ENCODE measurements at regions not wholly inside any gene's neighbourhood (a gene's known extent, or its start where the extent isn't known, plus 50 kb on each side); places are given as distances from the start of the nearest gene placed in this dataset.

DNA sequence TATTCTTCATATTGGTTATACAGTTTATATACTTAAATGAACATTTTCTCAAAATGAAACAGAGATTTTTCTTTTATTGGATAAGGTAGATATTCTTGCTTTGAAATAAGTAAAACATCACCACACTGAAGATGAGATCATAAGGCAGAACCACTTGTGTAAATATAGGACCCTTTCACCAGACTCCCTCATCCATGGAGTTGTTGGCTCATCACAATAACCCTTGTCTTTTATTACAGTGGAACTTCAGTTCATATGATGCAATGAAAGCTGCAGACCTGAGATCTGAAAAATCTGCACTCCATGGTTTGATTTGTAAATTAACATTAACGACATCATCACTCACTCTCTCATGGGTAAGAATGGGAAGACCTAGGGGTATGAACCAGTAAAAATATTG lies 51.9 kb upstream of the DBX2 start:
- no peak overlapping the region for H3K4me2 ChIP-seq (replicated peaks; ENCODE audit: low read depth, low read length, poor library complexity, severe bottlenecking)
- H3K27me3 ChIP-seq (replicated peaks in 1 of 4; ENCODE audit: control extremely low read depth in 1 of 4, control insufficient read depth in 3 of 4, insufficient read depth in 4 of 4, low read length in 3 of 4): no peaks in the 10 kb centered on the region
- Mint-ChIP-seq H3K4me1 (no peaks in the 10 kb centered on the region), H3K4me3 (no peak overlapping the region), H3K27me3 (peaks cover 5% of the 10 kb centered on the region), H3K9me3 (ENCODE audit: insufficient read depth) (no peaks in the 10 kb centered on the region), H3K27ac (no peak overlapping the region)
- ChIA-PET CTCF (no interaction called here), POLR2A (no interaction called here)
- H3K9me3 ChIP-seq (ENCODE audit: control extremely low read depth in 1 of 3, control insufficient read depth in 2 of 3, insufficient read depth in 1 of 3, low read length in 2 of 3): no peaks in the 10 kb centered on the region
- H3K4me1 ChIP-seq (ENCODE audit: control insufficient read depth in 2 of 2, insufficient read depth in 2 of 2, low read length in 2 of 2): no peaks in the 10 kb centered on the region
- no CpG with 5 or more reads among the region's 1 CpG for WGBS (ENCODE audit: insufficient coverage)
- TF ChIP-seq, protein P1, sequence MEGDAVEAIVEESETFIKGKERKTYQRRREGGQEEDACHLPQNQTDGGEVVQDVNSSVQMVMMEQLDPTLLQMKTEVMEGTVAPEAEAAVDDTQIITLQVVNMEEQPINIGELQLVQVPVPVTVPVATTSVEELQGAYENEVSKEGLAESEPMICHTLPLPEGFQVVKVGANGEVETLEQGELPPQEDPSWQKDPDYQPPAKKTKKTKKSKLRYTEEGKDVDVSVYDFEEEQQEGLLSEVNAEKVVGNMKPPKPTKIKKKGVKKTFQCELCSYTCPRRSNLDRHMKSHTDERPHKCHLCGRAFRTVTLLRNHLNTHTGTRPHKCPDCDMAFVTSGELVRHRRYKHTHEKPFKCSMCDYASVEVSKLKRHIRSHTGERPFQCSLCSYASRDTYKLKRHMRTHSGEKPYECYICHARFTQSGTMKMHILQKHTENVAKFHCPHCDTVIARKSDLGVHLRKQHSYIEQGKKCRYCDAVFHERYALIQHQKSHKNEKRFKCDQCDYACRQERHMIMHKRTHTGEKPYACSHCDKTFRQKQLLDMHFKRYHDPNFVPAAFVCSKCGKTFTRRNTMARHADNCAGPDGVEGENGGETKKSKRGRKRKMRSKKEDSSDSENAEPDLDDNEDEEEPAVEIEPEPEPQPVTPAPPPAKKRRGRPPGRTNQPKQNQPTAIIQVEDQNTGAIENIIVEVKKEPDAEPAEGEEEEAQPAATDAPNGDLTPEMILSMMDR (IDR thresholded peaks at IDR 0.05): no peak
- TF ChIP-seq EZH2 (IDR thresholded peaks at IDR 0.05; ENCODE audit: borderline replicate concordance, insufficient read depth, low read depth, low read length, poor library complexity, severe bottlenecking): no peak
- no peaks in the 10 kb centered on the region for H4K20me1 ChIP-seq (ENCODE audit: control insufficient read depth, insufficient read depth, low read length, poor library complexity, severe bottlenecking)
- DNase-seq (no peak), ATAC-seq (ENCODE audit: low read depth) (no peak)
- no peak overlapping the region for H3K9ac ChIP-seq (ENCODE audit: low read length)
- H3K4me3 ChIP-seq (ENCODE audit: control extremely low read depth in 1 of 5, extremely low read depth in 1 of 5, insufficient read depth in 1 of 5, low read depth in 2 of 5, low read length in 4 of 5): no peak overlapping the region
- intact Hi-C loops (cut with micrococcal nuclease): no loop called here
- H2AFZ ChIP-seq (ENCODE audit: insufficient read depth, low read depth, low read length, poor library complexity, severe bottlenecking): no peak overlapping the region
- H3K79me2 ChIP-seq (ENCODE audit: control insufficient read depth, insufficient read depth, low read length): no peaks in the 10 kb centered on the region
- H3K36me3 ChIP-seq (replicated peaks in 1 of 2; ENCODE audit: control extremely low read depth in 1 of 2, control insufficient read depth in 1 of 2, extremely low read depth in 1 of 2, insufficient read depth in 2 of 2, low read length in 1 of 2): no peaks in the 10 kb centered on the region
- H3K27ac ChIP-seq (ENCODE audit: low read length in 2 of 2): no peak overlapping the region

DNA sequence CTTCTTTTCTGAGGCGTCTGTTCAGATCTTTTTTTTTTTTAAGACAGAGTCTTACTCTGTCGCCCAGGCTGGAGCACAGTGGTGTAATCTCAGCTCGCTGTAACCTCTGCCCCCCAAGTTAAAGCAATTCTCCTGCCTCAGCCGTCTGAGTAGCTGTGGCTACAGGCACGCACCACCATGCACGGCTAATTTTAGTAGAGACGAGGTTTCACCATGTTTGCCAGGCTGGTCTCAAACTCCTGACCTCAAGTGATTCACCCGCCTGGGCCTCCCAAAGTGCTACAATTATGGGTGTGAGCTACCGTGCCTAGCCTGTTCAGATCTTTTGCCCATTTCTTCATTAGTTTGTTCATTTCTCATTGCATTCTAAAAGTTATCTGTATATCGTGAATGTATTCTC lies 55.1 kb upstream of the DBX2 start:
- DNase-seq (no peak), ATAC-seq (ENCODE audit: low read depth) (no peak)
- intact Hi-C loops (cut with micrococcal nuclease): no loop called here
- Histone ChIP-seq H3K4me3 (ENCODE audit: control extremely low read depth in 1 of 5, extremely low read depth in 1 of 5, insufficient read depth in 1 of 5, low read depth in 2 of 5, low read length in 4 of 5) (no peak overlapping the region), H3K36me3 (replicated peaks in 1 of 2; ENCODE audit: control extremely low read depth in 1 of 2, control insufficient read depth in 1 of 2, extremely low read depth in 1 of 2, insufficient read depth in 2 of 2, low read length in 1 of 2) (no peaks in the 10 kb centered on the region), H3K79me2 (ENCODE audit: control insufficient read depth, insufficient read depth, low read length) (no peaks in the 10 kb centered on the region), H2AFZ (ENCODE audit: insufficient read depth, low read depth, low read length, poor library complexity, severe bottlenecking) (no peak overlapping the region), H3K4me1 (ENCODE audit: control insufficient read depth in 2 of 2, insufficient read depth in 2 of 2, low read length in 2 of 2) (no peaks in the 10 kb centered on the region), H3K27ac (ENCODE audit: low read length in 2 of 2) (no peak overlapping the region), H3K4me2 (replicated peaks; ENCODE audit: low read depth, low read length, poor library complexity, severe bottlenecking) (no peak overlapping the region), H3K9me3 (ENCODE audit: control extremely low read depth in 1 of 3, control insufficient read depth in 2 of 3, insufficient read depth in 1 of 3, low read length in 2 of 3) (no peaks in the 10 kb centered on the region), H3K27me3 (replicated peaks in 1 of 4; ENCODE audit: control extremely low read depth in 1 of 4, control insufficient read depth in 3 of 4, insufficient read depth in 4 of 4, low read length in 3 of 4) (no peaks in the 10 kb centered on the region), H4K20me1 (ENCODE audit: control insufficient read depth, insufficient read depth, low read length, poor library complexity, severe bottlenecking) (no peaks in the 10 kb centered on the region), H3K9ac (ENCODE audit: low read length) (no peak overlapping the region)
- H3K9me3 Mint-ChIP-seq (ENCODE audit: insufficient read depth): peaks cover 4% of the 10 kb centered on the region
- no peak overlapping the region for H3K4me3 Mint-ChIP-seq
- WGBS (ENCODE audit: insufficient coverage): 96% methylated on average over 7 of the region's 10 CpGs
- peaks cover 9% of the 10 kb centered on the region for H3K27me3 Mint-ChIP-seq
- POLR2A ChIA-PET: no interaction called here
- H3K4me1 Mint-ChIP-seq: no peaks in the 10 kb centered on the region
- no peak for TF ChIP-seq EZH2 (IDR thresholded peaks at IDR 0.05; ENCODE audit: borderline replicate concordance, insufficient read depth, low read depth, low read length, poor library complexity, severe bottlenecking)
- TF ChIP-seq, protein P1 (IDR thresholded peaks at IDR 0.05): no peak
- CTCF ChIA-PET: no interaction called here
- no peak overlapping the region for H3K27ac Mint-ChIP-seq
